Loucy (cell line): ENCODE measurements at regions not wholly inside any gene's neighbourhood (a gene's known extent, or its start where the extent isn't known, plus 50 kb on each side); places are given as distances from the start of the nearest gene placed in this dataset.

Experiments used
- H2AFZ ChIP-seq: fragments of 200-600 bp; sonication (generic); 2 replicates; pipeline ENCODE4 v1.6.0; 2016; ENCODE audit warnings: antibody characterized with exemption, mild to moderate bottlenecking, low read length, moderate library complexity
- H3F3A ChIP-seq: fragments of 200-600 bp; 2 replicates; pipeline ENCODE4 v1.6.0; 2016; ENCODE audit warnings: antibody characterized with exemption, low read depth, mild to moderate bottlenecking
- H3K27me3 ChIP-seq: fragments of 200-600 bp; sonication (generic); 2 replicates; pipeline ENCODE4 v1.6.1; 2014; ENCODE audit warnings: low read length, mild to moderate bottlenecking; ENCODE audit not compliant: insufficient read depth, poor library complexity, severe bottlenecking
- H3K36me3 ChIP-seq: fragments of 200-600 bp; sonication (generic); 2 replicates; pipeline ENCODE4 v1.6.1; 2016; ENCODE audit warnings: low read length; ENCODE audit not compliant: insufficient read depth
- H3K4me1 ChIP-seq: fragments of 200-600 bp; sonication (generic); 2 replicates; pipeline ENCODE4 v1.5.1; 2014; ENCODE audit warnings: low read length, mild to moderate bottlenecking; ENCODE audit not compliant: insufficient read depth, poor library complexity, severe bottlenecking
- H3K4me2 ChIP-seq: fragments of 200-600 bp; sonication (generic); 2 replicates; pipeline ENCODE4 v1.6.0; 2014; ENCODE audit warnings: antibody characterized with exemption, low read length, low read depth, mild to moderate bottlenecking; ENCODE audit not compliant: poor library complexity, severe bottlenecking
- H3K4me3 ChIP-seq: fragments of 200-600 bp; sonication (generic); 2 replicates; pipeline ENCODE4 v1.5.1; 2014; ENCODE audit warnings: low read length, mild to moderate bottlenecking, mixed read lengths; ENCODE audit not compliant: poor library complexity, severe bottlenecking
- H3K79me2 ChIP-seq: fragments of 200-600 bp; sonication (generic); 2 replicates; pipeline ENCODE4 v1.6.1; 2014; ENCODE audit warnings: low read length; ENCODE audit not compliant: insufficient read depth
- H3K9ac ChIP-seq: fragments of 200-600 bp; sonication (generic); 2 replicates; pipeline ENCODE4 v1.6.0; 2014; ENCODE audit warnings: mild to moderate bottlenecking, low read depth, low read length, moderate library complexity; ENCODE audit not compliant: poor library complexity, severe bottlenecking
- H3K9me2 ChIP-seq: fragments of 200-600 bp; sonication (generic); replicated peaks from 2 replicates; pipeline ENCODE4 v1.6.1; 2016; ENCODE audit warnings: low read depth, low read length, mixed read lengths
- H3K9me3 ChIP-seq: fragments of 200-600 bp; sonication (generic); 2 replicates; pipeline ENCODE4 v1.6.1; 2014; ENCODE audit warnings: mild to moderate bottlenecking, antibody characterized with exemption, low read length, low read depth; ENCODE audit not compliant: insufficient read depth
- H4K20me1 ChIP-seq: fragments of 200-600 bp; sonication (generic); 2 replicates; pipeline ENCODE4 v1.6.0; 2014; ENCODE audit warnings: antibody characterized with exemption, low read length, mild to moderate bottlenecking; ENCODE audit not compliant: insufficient read depth, poor library complexity, severe bottlenecking
- EZH2phosphoT487 ChIP-seq: fragments of 200-600 bp; IDR thresholded peaks from 2 replicates; pipeline ENCODE4 v1.6.1; 2018; ENCODE audit warnings: antibody characterized with exemption, mild to moderate bottlenecking, moderate library complexity, borderline replicate concordance
- TF ChIP-seq, protein P1 (sequence below): fragments of 200-600 bp; sonication (generic); conservative IDR thresholded peaks from 2 replicates; pipeline ENCODE4 v1.5.1; 2014; ENCODE audit warnings: mild to moderate bottlenecking, antibody characterized with exemption, low read length

DNA sequence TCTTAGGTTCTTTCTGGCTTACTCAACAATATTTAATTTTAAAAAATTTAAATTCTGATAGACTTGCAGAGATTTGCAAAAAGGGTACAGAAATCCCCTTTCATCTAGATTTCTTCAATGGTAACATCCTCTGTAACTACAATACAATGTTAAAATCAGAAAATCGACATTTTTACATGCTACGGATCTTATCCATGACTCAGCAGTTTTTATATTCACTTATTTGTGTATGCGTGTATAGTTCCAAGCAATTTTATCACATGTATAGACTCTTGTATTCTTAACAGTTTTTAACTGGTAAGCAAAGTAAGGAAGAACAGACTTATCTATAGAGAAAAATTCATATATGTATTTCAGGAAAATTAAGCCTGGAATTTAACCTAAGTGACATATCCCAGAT, 256.1 kb upstream of the MEX3C start:
- Histone ChIP-seq H3K36me3 (no peaks in the 10 kb centered on the region), H3K79me2 (no peaks in the 10 kb centered on the region), H3K4me2 (no peak overlapping the region), H3K4me1 (no peaks in the 10 kb centered on the region), H3K9me3 (no peaks in the 10 kb centered on the region), H4K20me1 (no peaks in the 10 kb centered on the region), H2AFZ (no peak overlapping the region), H3K27me3 (no peaks in the 10 kb centered on the region), H3K9ac (no peak overlapping the region), H3K4me3 (no peak overlapping the region), H3F3A (no peaks in the 10 kb centered on the region), H3K9me2 (no peaks in the 10 kb centered on the region)
- TF ChIP-seq, protein P1, sequence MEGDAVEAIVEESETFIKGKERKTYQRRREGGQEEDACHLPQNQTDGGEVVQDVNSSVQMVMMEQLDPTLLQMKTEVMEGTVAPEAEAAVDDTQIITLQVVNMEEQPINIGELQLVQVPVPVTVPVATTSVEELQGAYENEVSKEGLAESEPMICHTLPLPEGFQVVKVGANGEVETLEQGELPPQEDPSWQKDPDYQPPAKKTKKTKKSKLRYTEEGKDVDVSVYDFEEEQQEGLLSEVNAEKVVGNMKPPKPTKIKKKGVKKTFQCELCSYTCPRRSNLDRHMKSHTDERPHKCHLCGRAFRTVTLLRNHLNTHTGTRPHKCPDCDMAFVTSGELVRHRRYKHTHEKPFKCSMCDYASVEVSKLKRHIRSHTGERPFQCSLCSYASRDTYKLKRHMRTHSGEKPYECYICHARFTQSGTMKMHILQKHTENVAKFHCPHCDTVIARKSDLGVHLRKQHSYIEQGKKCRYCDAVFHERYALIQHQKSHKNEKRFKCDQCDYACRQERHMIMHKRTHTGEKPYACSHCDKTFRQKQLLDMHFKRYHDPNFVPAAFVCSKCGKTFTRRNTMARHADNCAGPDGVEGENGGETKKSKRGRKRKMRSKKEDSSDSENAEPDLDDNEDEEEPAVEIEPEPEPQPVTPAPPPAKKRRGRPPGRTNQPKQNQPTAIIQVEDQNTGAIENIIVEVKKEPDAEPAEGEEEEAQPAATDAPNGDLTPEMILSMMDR = no peak
- TF ChIP-seq EZH2phosphoT487 = no peak

DNA sequence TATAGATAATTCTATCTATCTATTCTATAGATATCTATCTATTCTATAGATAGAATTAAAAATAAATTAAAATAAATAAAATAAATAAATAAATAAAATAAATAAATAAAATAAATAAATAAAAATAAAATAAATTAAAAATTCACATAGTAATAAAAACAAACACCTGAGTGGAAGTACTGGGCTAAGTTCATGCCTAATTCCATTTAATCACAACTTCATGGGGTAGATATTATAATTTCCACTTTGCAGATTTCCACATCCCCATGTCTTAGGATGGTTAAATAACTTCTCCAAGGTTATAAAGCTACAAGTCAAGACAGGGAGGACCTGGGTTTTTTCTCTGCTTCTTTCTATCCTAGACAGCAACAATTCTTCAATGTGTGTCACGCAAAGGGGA, 261.4 kb upstream of the MEX3C start:
- Histone ChIP-seq H3K27me3 (no peaks in the 10 kb centered on the region), H3K9me2 (no peaks in the 10 kb centered on the region), H3K4me1 (no peaks in the 10 kb centered on the region), H4K20me1 (no peaks in the 10 kb centered on the region), H3K9me3 (no peaks in the 10 kb centered on the region), H3F3A (no peaks in the 10 kb centered on the region), H3K36me3 (no peaks in the 10 kb centered on the region), H3K79me2 (no peaks in the 10 kb centered on the region), H3K4me3 (no peak overlapping the region), H3K4me2 (no peak overlapping the region), H3K9ac (no peak overlapping the region), H2AFZ (no peak overlapping the region)
- no peak for TF ChIP-seq EZH2phosphoT487

DNA sequence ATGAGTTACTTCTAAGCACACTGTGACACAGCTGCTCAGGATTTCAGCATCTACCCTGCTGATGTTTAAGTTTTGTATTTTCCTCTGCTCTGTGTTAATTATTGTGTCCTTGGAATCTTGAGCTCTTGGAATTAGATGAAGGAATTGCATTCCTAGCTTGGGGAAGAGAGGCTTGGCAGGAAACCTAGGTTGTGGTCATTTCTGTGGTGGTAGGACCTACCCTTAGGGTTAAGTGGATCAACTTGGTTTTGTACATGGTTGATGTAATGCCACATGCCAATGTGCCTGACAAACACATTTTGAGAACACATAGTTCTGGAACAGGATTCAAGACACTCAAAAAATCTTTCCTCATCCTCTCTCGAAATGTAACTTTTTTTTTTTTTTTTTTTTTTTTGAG, 264.5 kb upstream of the MEX3C start:
- no peaks in the 10 kb centered on the region for H3K79me2 ChIP-seq

More for the DNA sequence above, 264.5 kb upstream of the MEX3C start:
- no peak overlapping the region for H3K4me3 ChIP-seq
- no peak overlapping the region for H2AFZ ChIP-seq
- H3K9ac ChIP-seq = no peak overlapping the region
- no peaks in the 10 kb centered on the region for H3K9me2 ChIP-seq
- H3K36me3 ChIP-seq = no peaks in the 10 kb centered on the region
- no peaks in the 10 kb centered on the region for H4K20me1 ChIP-seq
- H3F3A ChIP-seq = no peaks in the 10 kb centered on the region
- no peaks in the 10 kb centered on the region for H3K9me3 ChIP-seq
- H3K27me3 ChIP-seq = no peaks in the 10 kb centered on the region
- H3K4me1 ChIP-seq = no peaks in the 10 kb centered on the region
- H3K4me2 ChIP-seq = no peak overlapping the region
- TF ChIP-seq EZH2phosphoT487 = no peak
- TF ChIP-seq, protein P1 = no peak
